ENCODE measurements at regions not wholly inside any gene's neighbourhood (a gene's known extent, or its start where the extent isn't known, plus 50 kb on each side); places are given as distances from the start of the nearest gene placed in this dataset.

DNA sequence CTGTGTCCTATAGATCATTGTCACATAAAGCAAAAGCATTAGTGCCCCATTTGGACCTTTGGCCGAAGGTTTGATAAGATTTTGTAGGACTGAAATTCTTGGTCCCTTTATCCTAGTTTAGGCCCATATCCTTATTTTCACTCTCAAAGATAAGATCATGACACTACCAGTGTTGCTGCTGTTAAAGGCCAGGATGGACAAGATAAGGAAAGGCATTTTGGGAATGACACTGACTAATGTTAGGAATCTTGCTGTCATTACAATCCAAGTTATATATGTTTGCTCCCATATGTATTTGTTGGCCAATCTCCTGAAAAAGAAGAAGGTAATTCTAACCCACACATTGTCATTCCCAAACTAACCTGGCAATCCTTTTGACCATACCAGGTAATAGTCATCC lies 101.3 kb upstream of the VAMP7 start (continued):
- TF ChIP-seq, protein P1, sequence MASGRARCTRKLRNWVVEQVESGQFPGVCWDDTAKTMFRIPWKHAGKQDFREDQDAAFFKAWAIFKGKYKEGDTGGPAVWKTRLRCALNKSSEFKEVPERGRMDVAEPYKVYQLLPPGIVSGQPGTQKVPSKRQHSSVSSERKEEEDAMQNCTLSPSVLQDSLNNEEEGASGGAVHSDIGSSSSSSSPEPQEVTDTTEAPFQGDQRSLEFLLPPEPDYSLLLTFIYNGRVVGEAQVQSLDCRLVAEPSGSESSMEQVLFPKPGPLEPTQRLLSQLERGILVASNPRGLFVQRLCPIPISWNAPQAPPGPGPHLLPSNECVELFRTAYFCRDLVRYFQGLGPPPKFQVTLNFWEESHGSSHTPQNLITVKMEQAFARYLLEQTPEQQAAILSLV (tag; IDR thresholded peaks at IDR 0.05), result no peak
- TF ChIP-seq RBM17 (IDR thresholded peaks at IDR 0.05; ENCODE audit: borderline replicate concordance, low read depth, low read length) (no peak), HNRNPK (IDR thresholded peaks at IDR 0.05; ENCODE audit: low read depth, low read length, poor library complexity, severe bottlenecking) (no peak)

DNA sequence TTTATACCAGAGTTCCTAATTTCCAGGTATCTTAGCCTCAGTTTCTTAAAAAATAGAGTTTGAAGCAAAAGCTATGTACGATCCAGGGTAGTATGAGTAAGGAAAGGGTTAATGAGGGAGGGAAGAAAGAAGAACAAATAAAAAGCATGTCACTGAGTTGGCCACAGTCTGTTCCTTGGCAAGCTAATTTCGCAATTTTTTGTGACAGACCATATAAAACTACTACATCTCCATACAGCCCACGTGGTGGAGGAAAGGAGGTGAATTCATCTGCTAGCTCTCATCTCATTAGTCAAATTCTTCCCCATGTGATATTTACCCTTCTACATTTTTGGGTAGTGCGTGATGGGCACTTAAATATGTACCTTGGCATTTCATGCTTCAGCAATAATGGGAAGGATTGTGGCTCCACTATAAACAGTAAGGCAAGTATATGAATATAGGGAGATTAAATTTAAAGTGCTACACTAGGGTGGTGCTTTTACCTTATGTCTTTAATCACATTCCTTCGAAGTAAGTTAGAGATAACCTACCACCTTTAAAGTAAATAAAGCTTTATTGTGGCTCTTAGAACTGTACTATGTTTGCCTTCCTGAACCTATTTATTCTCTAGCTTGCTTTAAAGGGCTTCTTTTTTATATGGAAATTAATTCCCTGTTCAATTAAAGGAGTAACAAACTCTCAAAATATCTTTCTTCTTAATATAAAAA lies 102.1 kb upstream of the VAMP7 start:
- WGBS (ENCODE audit: insufficient coverage, low coverage, missing lambda C conversion rate), result 6% methylated on average over 5 of the region's 5 CpGs
- no peak overlapping the region for H2AFZ ChIP-seq (ENCODE audit: low read depth, low read length)
- DNase-seq (ENCODE audit: extremely low read depth in 1 of 4, low spot score in 3 of 4) (no peak), ATAC-seq (no peak), FAIRE-seq (no peak)
- no peaks in the 10 kb centered on the region for H4K20me1 ChIP-seq (replicated peaks; ENCODE audit: control insufficient read depth, insufficient read depth, low read length)
- intact Hi-C loops (cut with micrococcal nuclease) (no loop called here), in situ Hi-C loops (cut with MboI) (no loop called here)
- peaks cover 0 to 8% of the 10 kb centered on the region in 2 experiments; a peak in 1 of 5 replicates for H3K27me3 ChIP-seq (ENCODE audit: control insufficient read depth in 2 of 2, insufficient read depth in 2 of 2, low read length in 2 of 2)
- no peak for TF ChIP-seq BCOR (IDR thresholded peaks at IDR 0.05)
- TF ChIP-seq YY1 (IDR thresholded peaks at IDR 0.05; ENCODE audit: borderline replicate concordance in 1 of 3, control insufficient read depth in 1 of 3, extremely low read depth in 1 of 3, insufficient read depth in 3 of 3, insufficient read length in 1 of 3, insufficient replicate concordance in 2 of 3, low read depth in 1 of 3, low read length in 2 of 3), result no peak
- TF ChIP-seq ZNF780A (CRISPR knock-in tag; IDR thresholded peaks at IDR 0.05), result no peak
- TF ChIP-seq MTA3 (IDR thresholded peaks at IDR 0.05; ENCODE audit: borderline replicate concordance), result no peak
- TF ChIP-seq PML (IDR thresholded peaks at IDR 0.05; ENCODE audit: low read length), result no peak
- TF ChIP-seq, protein P2, sequence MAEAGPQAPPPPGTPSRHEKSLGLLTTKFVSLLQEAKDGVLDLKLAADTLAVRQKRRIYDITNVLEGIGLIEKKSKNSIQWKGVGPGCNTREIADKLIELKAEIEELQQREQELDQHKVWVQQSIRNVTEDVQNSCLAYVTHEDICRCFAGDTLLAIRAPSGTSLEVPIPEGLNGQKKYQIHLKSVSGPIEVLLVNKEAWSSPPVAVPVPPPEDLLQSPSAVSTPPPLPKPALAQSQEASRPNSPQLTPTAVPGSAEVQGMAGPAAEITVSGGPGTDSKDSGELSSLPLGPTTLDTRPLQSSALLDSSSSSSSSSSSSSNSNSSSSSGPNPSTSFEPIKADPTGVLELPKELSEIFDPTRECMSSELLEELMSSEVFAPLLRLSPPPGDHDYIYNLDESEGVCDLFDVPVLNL (CRISPR knock-in tag; IDR thresholded peaks at IDR 0.05; ENCODE audit: low read depth), result no peak
- no peak for TF ChIP-seq TGIF2 (CRISPR knock-in tag; IDR thresholded peaks at IDR 0.05)
- no peak for TF ChIP-seq ZNF77 (CRISPR knock-in tag; IDR thresholded peaks at IDR 0.05)
- no peaks in the 10 kb centered on the region for H3K79me2 ChIP-seq (ENCODE audit: control insufficient read depth, insufficient read depth, low read length)
- CTCF ChIA-PET (ENCODE audit: low intra/inter-chr PET ratio), result no interaction called here
- no peaks in the 10 kb centered on the region for H3K9me1 ChIP-seq (ENCODE audit: control insufficient read depth, insufficient read depth, low read length)
- no peak overlapping the region for H3K4me3 ChIP-seq
- POLR2A ChIA-PET, result no interaction called here
- BruUV-seq (replicated peaks), result no TSS peak
- H3K27ac ChIP-seq (ENCODE audit: extremely low read depth, low read depth, low read length), result no peak overlapping the region
- no peaks in the 10 kb centered on the region for H3K4me1 ChIP-seq (replicated peaks in 1 of 2; ENCODE audit: control insufficient read depth in 2 of 2, insufficient read depth in 2 of 2, low read length in 2 of 2)
- H3K9ac ChIP-seq (ENCODE audit: insufficient read depth in 1 of 2, low read depth in 2 of 2, low read length in 2 of 2), result no peak overlapping the region
- H3K36me3 ChIP-seq (ENCODE audit: control insufficient read depth, insufficient read depth, low read length), result no peaks in the 10 kb centered on the region
- no peaks in the 10 kb centered on the region for H3K9me3 ChIP-seq (replicated peaks; ENCODE audit: control insufficient read depth, insufficient read depth, low read depth, low read length)
- no peak overlapping the region for H3K4me2 ChIP-seq (ENCODE audit: insufficient read depth, low read length)
